ENCODE measurements at regions not wholly inside any gene's neighbourhood (a gene's known extent, or its start where the extent isn't known, plus 50 kb on each side); places are given as distances from the start of the nearest gene placed in this dataset.

DNA sequence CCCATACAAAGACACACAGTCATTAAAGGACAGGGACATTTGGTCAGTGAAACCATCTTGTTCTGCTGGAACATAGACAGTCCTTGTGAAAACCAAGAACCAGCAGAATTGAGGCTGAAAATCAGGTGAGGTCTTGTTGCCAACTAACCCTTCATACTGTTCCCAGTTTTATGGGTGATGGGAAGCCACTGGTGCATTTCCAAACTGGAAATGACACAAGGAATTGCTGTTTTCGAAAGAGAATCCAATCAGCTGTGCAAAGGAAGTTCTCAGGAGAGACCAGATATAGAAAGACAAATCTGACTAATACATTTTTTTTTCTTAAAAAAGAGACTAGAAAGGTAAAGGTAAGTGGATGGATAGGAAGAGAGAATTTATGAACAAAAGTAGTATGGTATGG is 948.2 kb downstream of the TSN start:
- TF ChIP-seq, protein P1, sequence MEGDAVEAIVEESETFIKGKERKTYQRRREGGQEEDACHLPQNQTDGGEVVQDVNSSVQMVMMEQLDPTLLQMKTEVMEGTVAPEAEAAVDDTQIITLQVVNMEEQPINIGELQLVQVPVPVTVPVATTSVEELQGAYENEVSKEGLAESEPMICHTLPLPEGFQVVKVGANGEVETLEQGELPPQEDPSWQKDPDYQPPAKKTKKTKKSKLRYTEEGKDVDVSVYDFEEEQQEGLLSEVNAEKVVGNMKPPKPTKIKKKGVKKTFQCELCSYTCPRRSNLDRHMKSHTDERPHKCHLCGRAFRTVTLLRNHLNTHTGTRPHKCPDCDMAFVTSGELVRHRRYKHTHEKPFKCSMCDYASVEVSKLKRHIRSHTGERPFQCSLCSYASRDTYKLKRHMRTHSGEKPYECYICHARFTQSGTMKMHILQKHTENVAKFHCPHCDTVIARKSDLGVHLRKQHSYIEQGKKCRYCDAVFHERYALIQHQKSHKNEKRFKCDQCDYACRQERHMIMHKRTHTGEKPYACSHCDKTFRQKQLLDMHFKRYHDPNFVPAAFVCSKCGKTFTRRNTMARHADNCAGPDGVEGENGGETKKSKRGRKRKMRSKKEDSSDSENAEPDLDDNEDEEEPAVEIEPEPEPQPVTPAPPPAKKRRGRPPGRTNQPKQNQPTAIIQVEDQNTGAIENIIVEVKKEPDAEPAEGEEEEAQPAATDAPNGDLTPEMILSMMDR (IDR thresholded peaks at IDR 0.05), result no peak
- no peak for TF ChIP-seq POLR2A (IDR thresholded peaks at IDR 0.05)
- no peak for TF ChIP-seq POLR2AphosphoS5 (IDR thresholded peaks at IDR 0.05)
- TF ChIP-seq EP300 (IDR thresholded peaks at IDR 0.05), result no peak

Data from gastroesophageal sphincter (tissue), 3 donors.